HG03108 (cell line): ENCODE measurements at regions not wholly inside any gene's neighbourhood (a gene's known extent, or its start where the extent isn't known, plus 50 kb on each side); places are given as distances from the start of the nearest gene placed in this dataset.
A peak's percentile ranks its signal among the peaks of the same experiment; 100 is the strongest.

ENCODE experiments used
- ATAC-seq: cut with Tn5 transposase; IDR thresholded peaks from one replicate; pipeline ENCODE4 v1.9.1; 2021; ENCODE audit warnings: moderate library complexity; ENCODE audit not compliant: unreplicated experiment

- no peak for ATAC-seq
These were observed 307.4 kb upstream of the SORCS1 start for GRCh38 chr10:107471911-107472310.

- ATAC-seq = no peak
These were observed 289.1 kb upstream of the SORCS1 start for GRCh38 chr10:107453561-107453960.

GRCh38 chr10:107451047-107451446 lies 286.5 kb upstream of the SORCS1 start:
- no peak for ATAC-seq

- no peak for ATAC-seq
These were observed 285.6 kb upstream of the SORCS1 start for GRCh38 chr10:107450056-107450455.

- ATAC-seq = no peak
These were observed 279.9 kb upstream of the SORCS1 start for GRCh38 chr10:107444443-107444842.

- ATAC-seq = no peak
These were observed 279.3 kb upstream of the SORCS1 start for GRCh38 chr10:107443813-107444212.

- no peak for ATAC-seq
These were observed 278.8 kb upstream of the SORCS1 start for GRCh38 chr10:107443326-107443725.

- ATAC-seq = peak; percentile 87
These were observed 277.6 kb upstream of the SORCS1 start for GRCh38 chr10:107442035-107442505.

- no peak for ATAC-seq
These were observed 276.2 kb upstream of the SORCS1 start for GRCh38 chr10:107440741-107441140.

GRCh38 chr10:107437921-107438320 lies 273.4 kb upstream of the SORCS1 start:
- no peak for ATAC-seq

GRCh38 chr10:107436568-107436967 lies 272.1 kb upstream of the SORCS1 start:
- no peak for ATAC-seq

- ATAC-seq = no peak
These were observed 270.3 kb upstream of the SORCS1 start for GRCh38 chr10:107434854-107435253.

- ATAC-seq = no peak
These were observed 269.7 kb upstream of the SORCS1 start for GRCh38 chr10:107434201-107434600.

GRCh38 chr10:107433605-107434004 lies 269.1 kb upstream of the SORCS1 start:
- no peak for ATAC-seq

GRCh38 chr10:107430446-107430845 lies 265.9 kb upstream of the SORCS1 start:
- no peak for ATAC-seq

GRCh38 chr10:107427016-107427415 lies 262.5 kb upstream of the SORCS1 start:
- no peak for ATAC-seq

GRCh38 chr10:107425931-107426553 lies 261.5 kb upstream of the SORCS1 start:
- no peak for ATAC-seq

- ATAC-seq = no peak
These were observed 260.1 kb upstream of the SORCS1 start for GRCh38 chr10:107424628-107425027.

GRCh38 chr10:107423903-107424302 lies 259.4 kb upstream of the SORCS1 start:
- ATAC-seq = no peak

GRCh38 chr10:107422681-107423080 lies 258.2 kb upstream of the SORCS1 start:
- no peak for ATAC-seq

- no peak for ATAC-seq
These were observed 255.7 kb upstream of the SORCS1 start for GRCh38 chr10:107420196-107420595.

- no peak for ATAC-seq
These were observed 253.7 kb upstream of the SORCS1 start for GRCh38 chr10:107418085-107418806.

GRCh38 chr10:107417446-107417845 lies 252.9 kb upstream of the SORCS1 start:
- no peak for ATAC-seq
